HepG2 (cell line): ENCODE measurements at regions not wholly inside any gene's neighbourhood (a gene's known extent, or its start where the extent isn't known, plus 50 kb on each side); places are given as distances from the start of the nearest gene placed in this dataset.
A peak's percentile ranks its signal among the peaks of the same experiment; 100 is the strongest.

ENCODE experiments used
- ADNP ChIP-seq: sonication (generic); formaldehyde crosslinking; IDR thresholded peaks from 2 replicates; pipeline ENCODE4 v1.4.0; 2020; ENCODE audit warnings: missing genetic modification reagents
- ATAD3A ChIP-seq: sonication (generic); formaldehyde crosslinking; IDR thresholded peaks from 2 replicates; pipeline ENCODE4 v1.4.0; 2020; ENCODE audit warnings: missing genetic modification reagents
- FOXK2 ChIP-seq: fragments of 450-650 bp; IDR thresholded peaks from 2 replicates; pipeline ENCODE4 v1.6.1; 2016
- SMARCC2 ChIP-seq: fragments of 450-650 bp; IDR thresholded peaks from 2 replicates; pipeline ENCODE4 v1.6.1; 2017; ENCODE audit warnings: antibody characterized with exemption, mild to moderate bottlenecking
- YEATS2 ChIP-seq: sonication (generic); formaldehyde crosslinking; IDR thresholded peaks from 2 replicates; pipeline ENCODE4 v1.4.0; 2020; ENCODE audit warnings: missing genetic modification reagents, borderline replicate concordance
- ZNF30 ChIP-seq: sonication (generic); formaldehyde crosslinking; IDR thresholded peaks from 2 replicates; pipeline ENCODE4 v1.5.0; 2020; ENCODE audit warnings: mild to moderate bottlenecking, missing genetic modification reagents
- ZNF33B ChIP-seq: sonication (generic); formaldehyde crosslinking; IDR thresholded peaks from 2 replicates; pipeline ENCODE4 v1.5.1; 2020; ENCODE audit warnings: mild to moderate bottlenecking, missing genetic modification reagents
- ZNF460 ChIP-seq: sonication (generic); formaldehyde crosslinking; IDR thresholded peaks from 2 replicates; pipeline ENCODE4 v1.5.1; 2020; ENCODE audit warnings: missing genetic modification reagents, mild to moderate bottlenecking, borderline replicate concordance
- ZNF557 ChIP-seq: sonication (generic); formaldehyde crosslinking; IDR thresholded peaks from 2 replicates; pipeline ENCODE4 v1.4.0; 2020; ENCODE audit warnings: missing genetic modification reagents
- ZNF782 ChIP-seq: sonication (generic); formaldehyde crosslinking; IDR thresholded peaks from 2 replicates; pipeline ENCODE4 v1.4.0; 2020; ENCODE audit warnings: missing genetic modification reagents, mild to moderate bottlenecking, borderline replicate concordance
- ZNF841 ChIP-seq: sonication (generic); formaldehyde crosslinking; IDR thresholded peaks from 2 replicates; pipeline ENCODE4 v1.8.1; 2023; ENCODE audit warnings: missing genetic modification reagents, borderline replicate concordance
- TF ChIP-seq, protein P1 (sequence below): IDR thresholded peaks from 2 replicates; pipeline ENCODE4 v1.6.1; 2016; ENCODE audit warnings: mild to moderate bottlenecking, missing biosample characterization, missing genetic modification reagents
- TF ChIP-seq, protein P2 (sequence below): sonication (generic); formaldehyde crosslinking; IDR thresholded peaks from 2 replicates; pipeline ENCODE4 v1.9.0; 2021; ENCODE audit warnings: missing genetic modification reagents, mild to moderate bottlenecking, borderline replicate concordance
- TF ChIP-seq, protein P3 (sequence below): sonication (generic); formaldehyde crosslinking; conservative IDR thresholded peaks from 2 replicates; pipeline ENCODE4 v1.4.0; 2020; ENCODE audit warnings: mild to moderate bottlenecking, missing genetic modification reagents, moderate library complexity
- TF ChIP-seq, protein P4 (sequence below): sonication (generic); formaldehyde crosslinking; conservative IDR thresholded peaks from 2 replicates; pipeline ENCODE4 v1.4.0; 2020; ENCODE audit warnings: missing genetic modification reagents
- TF ChIP-seq, protein P5 (sequence below): sonication (generic); formaldehyde crosslinking; IDR thresholded peaks from 2 replicates; pipeline ENCODE4 v1.8.0; 2022; ENCODE audit warnings: missing genetic modification reagents, mild to moderate bottlenecking, moderate library complexity, borderline replicate concordance
- TF ChIP-seq, protein P6 (sequence below): sonication (generic); formaldehyde crosslinking; IDR thresholded peaks from 2 replicates; pipeline ENCODE4 v1.9.0; 2022; ENCODE audit warnings: low read depth, missing genetic modification reagents

DNA sequence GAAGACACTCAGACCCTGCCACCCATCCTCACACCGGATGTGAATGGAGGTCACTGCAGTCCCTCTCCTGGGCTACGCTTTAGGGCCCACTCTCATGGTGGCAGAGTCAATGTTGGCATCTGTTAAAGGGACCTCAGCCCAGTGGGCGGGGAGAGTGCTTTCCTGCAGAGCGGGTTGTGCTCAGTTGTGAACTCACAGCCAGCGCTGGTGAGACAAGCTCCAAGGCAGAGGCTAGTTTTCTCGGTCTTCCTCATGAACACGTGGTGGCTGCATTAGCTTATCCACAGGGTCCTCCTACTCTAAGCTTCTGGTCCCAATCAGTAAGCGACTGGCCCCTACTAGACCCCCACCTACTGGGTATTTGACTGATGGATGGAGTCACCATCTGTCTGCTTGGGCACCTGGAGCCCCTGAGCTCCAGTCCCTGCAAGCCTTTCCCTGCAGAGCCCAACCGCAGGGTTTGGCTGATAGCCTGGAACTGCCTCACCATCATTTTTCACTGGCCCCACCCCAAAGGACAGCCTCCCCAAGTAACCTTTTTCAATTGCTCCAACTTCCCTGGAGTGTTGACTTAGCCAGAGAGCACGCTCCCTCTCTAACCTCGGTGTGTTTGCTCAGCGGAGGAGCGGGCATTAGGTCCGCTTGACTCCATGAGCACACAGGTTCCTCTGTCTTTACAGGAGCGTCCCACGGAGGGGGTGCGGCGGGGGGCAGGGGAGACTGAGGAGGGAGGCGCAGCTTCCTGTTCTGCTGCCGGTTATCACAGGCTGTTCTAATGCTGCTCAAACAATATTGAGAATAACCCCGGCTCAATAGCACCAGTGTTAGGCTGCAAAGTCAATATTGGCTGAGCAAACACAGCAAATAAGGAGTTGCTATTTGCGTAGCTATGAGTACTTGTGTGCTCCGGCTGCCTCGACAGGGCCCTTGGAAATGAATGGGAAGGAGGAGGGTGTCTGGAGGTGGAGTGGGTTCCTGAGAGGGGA is 141.7 kb downstream of the RPLP1 start (continued):
- TF ChIP-seq, protein P1, sequence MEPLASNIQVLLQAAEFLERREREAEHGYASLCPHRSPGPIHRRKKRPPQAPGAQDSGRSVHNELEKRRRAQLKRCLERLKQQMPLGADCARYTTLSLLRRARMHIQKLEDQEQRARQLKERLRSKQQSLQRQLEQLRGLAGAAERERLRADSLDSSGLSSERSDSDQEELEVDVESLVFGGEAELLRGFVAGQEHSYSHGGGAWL (CRISPR knock-in tag), result 0 out of 2 replicates have a peak, but pooled peaks have one; percentile 34
- TF ChIP-seq, protein P2, sequence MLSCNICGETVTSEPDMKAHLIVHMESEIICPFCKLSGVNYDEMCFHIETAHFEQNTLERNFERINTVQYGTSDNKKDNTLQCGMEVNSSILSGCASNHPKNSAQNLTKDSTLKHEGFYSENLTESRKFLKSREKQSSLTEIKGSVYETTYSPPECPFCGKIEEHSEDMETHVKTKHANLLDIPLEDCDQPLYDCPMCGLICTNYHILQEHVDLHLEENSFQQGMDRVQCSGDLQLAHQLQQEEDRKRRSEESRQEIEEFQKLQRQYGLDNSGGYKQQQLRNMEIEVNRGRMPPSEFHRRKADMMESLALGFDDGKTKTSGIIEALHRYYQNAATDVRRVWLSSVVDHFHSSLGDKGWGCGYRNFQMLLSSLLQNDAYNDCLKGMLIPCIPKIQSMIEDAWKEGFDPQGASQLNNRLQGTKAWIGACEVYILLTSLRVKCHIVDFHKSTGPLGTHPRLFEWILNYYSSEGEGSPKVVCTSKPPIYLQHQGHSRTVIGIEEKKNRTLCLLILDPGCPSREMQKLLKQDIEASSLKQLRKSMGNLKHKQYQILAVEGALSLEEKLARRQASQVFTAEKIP (CRISPR knock-in tag), result no peak
- TF ChIP-seq, protein P3, sequence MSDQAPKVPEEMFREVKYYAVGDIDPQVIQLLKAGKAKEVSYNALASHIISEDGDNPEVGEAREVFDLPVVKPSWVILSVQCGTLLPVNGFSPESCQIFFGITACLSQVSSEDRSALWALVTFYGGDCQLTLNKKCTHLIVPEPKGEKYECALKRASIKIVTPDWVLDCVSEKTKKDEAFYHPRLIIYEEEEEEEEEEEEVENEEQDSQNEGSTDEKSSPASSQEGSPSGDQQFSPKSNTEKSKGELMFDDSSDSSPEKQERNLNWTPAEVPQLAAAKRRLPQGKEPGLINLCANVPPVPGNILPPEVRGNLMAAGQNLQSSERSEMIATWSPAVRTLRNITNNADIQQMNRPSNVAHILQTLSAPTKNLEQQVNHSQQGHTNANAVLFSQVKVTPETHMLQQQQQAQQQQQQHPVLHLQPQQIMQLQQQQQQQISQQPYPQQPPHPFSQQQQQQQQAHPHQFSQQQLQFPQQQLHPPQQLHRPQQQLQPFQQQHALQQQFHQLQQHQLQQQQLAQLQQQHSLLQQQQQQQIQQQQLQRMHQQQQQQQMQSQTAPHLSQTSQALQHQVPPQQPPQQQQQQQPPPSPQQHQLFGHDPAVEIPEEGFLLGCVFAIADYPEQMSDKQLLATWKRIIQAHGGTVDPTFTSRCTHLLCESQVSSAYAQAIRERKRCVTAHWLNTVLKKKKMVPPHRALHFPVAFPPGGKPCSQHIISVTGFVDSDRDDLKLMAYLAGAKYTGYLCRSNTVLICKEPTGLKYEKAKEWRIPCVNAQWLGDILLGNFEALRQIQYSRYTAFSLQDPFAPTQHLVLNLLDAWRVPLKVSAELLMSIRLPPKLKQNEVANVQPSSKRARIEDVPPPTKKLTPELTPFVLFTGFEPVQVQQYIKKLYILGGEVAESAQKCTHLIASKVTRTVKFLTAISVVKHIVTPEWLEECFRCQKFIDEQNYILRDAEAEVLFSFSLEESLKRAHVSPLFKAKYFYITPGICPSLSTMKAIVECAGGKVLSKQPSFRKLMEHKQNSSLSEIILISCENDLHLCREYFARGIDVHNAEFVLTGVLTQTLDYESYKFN, result peak; percentile 80
- TF ChIP-seq YEATS2 (CRISPR knock-in tag) (no peak), ZNF33B (CRISPR knock-in tag) (peak; percentile 80; the same call in 1 of the 2 replicates), ZNF30 (no peak), SMARCC2 (no peak), ZNF782 (0 out of 2 replicates have a peak, but pooled peaks have one; percentile 44), FOXK2 (no peak), ZNF557 (CRISPR knock-in tag) (peak; percentile 79; the same call in 1 of the 2 replicates), ZNF460 (CRISPR knock-in tag) (peak; percentile 29; the same call in 1 of the 2 replicates), ATAD3A (CRISPR knock-in tag) (no peak), ZNF841 (CRISPR knock-in tag) (no peak), ADNP (no peak)
- TF ChIP-seq, protein P4, sequence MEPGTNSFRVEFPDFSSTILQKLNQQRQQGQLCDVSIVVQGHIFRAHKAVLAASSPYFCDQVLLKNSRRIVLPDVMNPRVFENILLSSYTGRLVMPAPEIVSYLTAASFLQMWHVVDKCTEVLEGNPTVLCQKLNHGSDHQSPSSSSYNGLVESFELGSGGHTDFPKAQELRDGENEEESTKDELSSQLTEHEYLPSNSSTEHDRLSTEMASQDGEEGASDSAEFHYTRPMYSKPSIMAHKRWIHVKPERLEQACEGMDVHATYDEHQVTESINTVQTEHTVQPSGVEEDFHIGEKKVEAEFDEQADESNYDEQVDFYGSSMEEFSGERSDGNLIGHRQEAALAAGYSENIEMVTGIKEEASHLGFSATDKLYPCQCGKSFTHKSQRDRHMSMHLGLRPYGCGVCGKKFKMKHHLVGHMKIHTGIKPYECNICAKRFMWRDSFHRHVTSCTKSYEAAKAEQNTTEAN (CRISPR knock-in tag), result peak; percentile 87; the same call in 1 of the 2 replicates
- TF ChIP-seq, protein P5, sequence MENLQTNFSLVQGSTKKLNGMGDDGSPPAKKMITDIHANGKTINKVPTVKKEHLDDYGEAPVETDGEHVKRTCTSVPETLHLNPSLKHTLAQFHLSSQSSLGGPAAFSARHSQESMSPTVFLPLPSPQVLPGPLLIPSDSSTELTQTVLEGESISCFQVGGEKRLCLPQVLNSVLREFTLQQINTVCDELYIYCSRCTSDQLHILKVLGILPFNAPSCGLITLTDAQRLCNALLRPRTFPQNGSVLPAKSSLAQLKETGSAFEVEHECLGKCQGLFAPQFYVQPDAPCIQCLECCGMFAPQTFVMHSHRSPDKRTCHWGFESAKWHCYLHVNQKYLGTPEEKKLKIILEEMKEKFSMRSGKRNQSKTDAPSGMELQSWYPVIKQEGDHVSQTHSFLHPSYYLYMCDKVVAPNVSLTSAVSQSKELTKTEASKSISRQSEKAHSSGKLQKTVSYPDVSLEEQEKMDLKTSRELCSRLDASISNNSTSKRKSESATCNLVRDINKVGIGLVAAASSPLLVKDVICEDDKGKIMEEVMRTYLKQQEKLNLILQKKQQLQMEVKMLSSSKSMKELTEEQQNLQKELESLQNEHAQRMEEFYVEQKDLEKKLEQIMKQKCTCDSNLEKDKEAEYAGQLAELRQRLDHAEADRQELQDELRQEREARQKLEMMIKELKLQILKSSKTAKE (CRISPR knock-in tag), result peak; percentile 95
- TF ChIP-seq, protein P6, sequence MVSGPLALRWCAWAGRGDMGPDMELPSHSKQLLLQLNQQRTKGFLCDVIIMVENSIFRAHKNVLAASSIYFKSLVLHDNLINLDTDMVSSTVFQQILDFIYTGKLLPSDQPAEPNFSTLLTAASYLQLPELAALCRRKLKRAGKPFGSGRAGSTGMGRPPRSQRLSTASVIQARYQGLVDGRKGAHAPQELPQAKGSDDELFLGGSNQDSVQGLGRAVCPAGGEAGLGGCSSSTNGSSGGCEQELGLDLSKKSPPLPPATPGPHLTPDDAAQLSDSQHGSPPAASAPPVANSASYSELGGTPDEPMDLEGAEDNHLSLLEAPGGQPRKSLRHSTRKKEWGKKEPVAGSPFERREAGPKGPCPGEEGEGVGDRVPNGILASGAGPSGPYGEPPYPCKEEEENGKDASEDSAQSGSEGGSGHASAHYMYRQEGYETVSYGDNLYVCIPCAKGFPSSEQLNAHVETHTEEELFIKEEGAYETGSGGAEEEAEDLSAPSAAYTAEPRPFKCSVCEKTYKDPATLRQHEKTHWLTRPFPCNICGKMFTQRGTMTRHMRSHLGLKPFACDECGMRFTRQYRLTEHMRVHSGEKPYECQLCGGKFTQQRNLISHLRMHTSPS (CRISPR knock-in tag), result 0 out of 2 replicates have a peak, but pooled peaks have one; percentile 50
